Caco-2 (cell line): ENCODE measurements at regions not wholly inside any gene's neighbourhood (a gene's known extent, or its start where the extent isn't known, plus 50 kb on each side); places are given as distances from the start of the nearest gene placed in this dataset.

Experiments
- BruUV-seq: library from RNA; stranded (reverse); fragments of 400-500 nt; replicated peaks from 2 replicates; lab custom pipeline; 2021; lab: Mats Ljungman, UMichigan
- CTCF ChIA-PET: fragments of 300-600 bp; sonication (Branson Sonifier 250); formaldehyde crosslinking; loops from one replicate; lab custom pipeline; 2022; ENCODE audit warnings: antibody characterized with exemption; lab: Charles Lee
- POLR2A ChIA-PET: fragments of 300-600 bp; sonication (Branson Sonifier 250); formaldehyde crosslinking; loops from one replicate; lab custom pipeline; 2022; ENCODE audit warnings: antibody characterized with exemption; lab: Charles Lee
- DNase-seq, 2 experiments: peaks; one replicate each; pipeline versions ENCODE4 v3.0.0 to v3.0.0-alpha.2; 2020 to 2022
- H3K27me3 ChIP-seq: replicated peaks from 2 replicates; pipeline ENCODE4 v1.6.0; 2011; ENCODE audit warnings: low read length; ENCODE audit not compliant: control insufficient read depth, insufficient read depth
- H3K36me3 ChIP-seq: 2 replicates; pipeline ENCODE4 v1.5.1; 2011; ENCODE audit warnings: low read length; ENCODE audit not compliant: control insufficient read depth, insufficient read depth
- H3K4me1 ChIP-seq: fragments of 250-450 bp; sonication (Bioruptor Pico); 2 replicates; pipeline ENCODE4 v1.5.1; 2020; ENCODE audit warnings: mild to moderate bottlenecking
- H3K4me3 ChIP-seq: 2 replicates; pipeline ENCODE4 v1.5.1; 2011; ENCODE audit warnings: low read depth, mild to moderate bottlenecking, control low read depth, low read length
- H3K9me3 ChIP-seq: fragments of 250-450 bp; sonication (Bioruptor Pico); 2 replicates; pipeline ENCODE4 v1.5.1; 2020; ENCODE audit warnings: mild to moderate bottlenecking, moderate library complexity
- H3K27ac Mint-ChIP-seq: one replicate; pipeline ENCODE4 v1.8.0; 2022; ENCODE audit warnings: mixed read lengths; ENCODE audit not compliant: unreplicated experiment
- H3K27me3 Mint-ChIP-seq: one replicate; pipeline ENCODE4 v1.8.0; 2022; ENCODE audit warnings: mixed read lengths; ENCODE audit not compliant: insufficient read depth, unreplicated experiment
- H3K36me3 Mint-ChIP-seq: one replicate; pipeline ENCODE4 v1.8.0; 2022; ENCODE audit warnings: mild to moderate bottlenecking, mixed read lengths; ENCODE audit not compliant: insufficient read depth, unreplicated experiment
- H3K4me1 Mint-ChIP-seq: one replicate; pipeline ENCODE4 v1.8.0; 2022; ENCODE audit warnings: low read depth, mixed read lengths; ENCODE audit not compliant: unreplicated experiment
- H3K4me3 Mint-ChIP-seq: one replicate; pipeline ENCODE4 v1.8.0; 2022; ENCODE audit warnings: mild to moderate bottlenecking, moderate library complexity, mixed read lengths; ENCODE audit not compliant: unreplicated experiment
- H3K9me3 Mint-ChIP-seq: one replicate; pipeline ENCODE4 v1.8.0; 2022; ENCODE audit warnings: mixed read lengths; ENCODE audit not compliant: unreplicated experiment
- CTCF ChIP-seq, 2 experiments: fragments of 200-600 bp in 1 of 2; IDR thresholded peaks; 1 replicate in 1 of 2; 2 replicates in 1 of 2; pipeline versions ENCODE4 v1.5.1 to v1.8.0; 2011 to 2022; ENCODE audit warnings: antibody characterized with exemption in 1 of 2, control low read depth in 1 of 2, inconsistent platforms in 1 of 2, low read depth in 1 of 2, low read length in 1 of 2, mild to moderate bottlenecking in 1 of 2, moderate library complexity in 1 of 2; ENCODE audit not compliant: insufficient read depth in 1 of 2, severe bottlenecking in 1 of 2, unreplicated experiment in 1 of 2
- intact Hi-C: fragments of 100-400 bp; cut with micrococcal nuclease; formaldehyde crosslinking; loops from one replicate; pipeline ENCODE4 v1.10.0; 2022; ENCODE audit not compliant: unreplicated experiment

GRCh38 chr12:108442067-108442466 lies 73.0 kb upstream of the FICD start:
- peaks cover 39% of the 10 kb centered on the region for H3K27me3 Mint-ChIP-seq
- no peaks in the 10 kb centered on the region for H3K27me3 ChIP-seq
- no peak for DNase-seq
- POLR2A ChIA-PET: no interaction called here
- no peaks in the 10 kb centered on the region for H3K4me1 ChIP-seq
- no peaks in the 10 kb centered on the region for H3K36me3 ChIP-seq
- CTCF ChIA-PET: no interaction called here
- no peak overlapping the region for H3K4me3 Mint-ChIP-seq
- no peak for TF ChIP-seq CTCF (IDR thresholded peaks at IDR 0.05; ENCODE audit: insufficient read depth in 1 of 2, low read depth in 1 of 2, low read length in 1 of 2, severe bottlenecking in 1 of 2, unreplicated experiment in 1 of 2)
- no peaks in the 10 kb centered on the region for H3K36me3 Mint-ChIP-seq
- BruUV-seq: no TSS peak
- H3K9me3 ChIP-seq: no peaks in the 10 kb centered on the region
- intact Hi-C loops: no loop called here
- no peak overlapping the region for H3K27ac Mint-ChIP-seq
- no peaks in the 10 kb centered on the region for H3K4me1 Mint-ChIP-seq
- H3K9me3 Mint-ChIP-seq: no peaks in the 10 kb centered on the region
- no peak overlapping the region for H3K4me3 ChIP-seq

GRCh38 chr12:108441549-108441948 lies 73.5 kb upstream of the FICD start:
- intact Hi-C loops: no loop called here
- H3K27me3 Mint-ChIP-seq: peaks cover 36% of the 10 kb centered on the region
- BruUV-seq: no TSS peak
- ChIA-PET POLR2A (no interaction called here), CTCF (no interaction called here)
- no peaks in the 10 kb centered on the region for H3K4me1 ChIP-seq
- H3K27me3 ChIP-seq: no peaks in the 10 kb centered on the region
- no peaks in the 10 kb centered on the region for H3K36me3 ChIP-seq
- no peaks in the 10 kb centered on the region for H3K9me3 ChIP-seq
- no peak overlapping the region for H3K4me3 Mint-ChIP-seq
- H3K4me3 ChIP-seq: no peak overlapping the region
- no peaks in the 10 kb centered on the region for H3K4me1 Mint-ChIP-seq
- no peaks in the 10 kb centered on the region for H3K36me3 Mint-ChIP-seq
- H3K9me3 Mint-ChIP-seq: no peaks in the 10 kb centered on the region
- TF ChIP-seq CTCF (IDR thresholded peaks at IDR 0.05; ENCODE audit: insufficient read depth in 1 of 2, low read depth in 1 of 2, low read length in 1 of 2, severe bottlenecking in 1 of 2, unreplicated experiment in 1 of 2): no peak
- no peak overlapping the region for H3K27ac Mint-ChIP-seq
- DNase-seq: no peak

- H3K27ac Mint-ChIP-seq: no peak overlapping the region
- no TSS peak for BruUV-seq
- DNase-seq: no peak
- no peaks in the 10 kb centered on the region for H3K27me3 ChIP-seq
- H3K4me3 ChIP-seq: no peak overlapping the region
- H3K36me3 ChIP-seq: no peaks in the 10 kb centered on the region
- no peaks in the 10 kb centered on the region for H3K9me3 Mint-ChIP-seq
- intact Hi-C loops: no loop called here
- no peaks in the 10 kb centered on the region for H3K4me1 ChIP-seq
- no peak for TF ChIP-seq CTCF (IDR thresholded peaks at IDR 0.05; ENCODE audit: insufficient read depth in 1 of 2, low read depth in 1 of 2, low read length in 1 of 2, severe bottlenecking in 1 of 2, unreplicated experiment in 1 of 2)
- H3K36me3 Mint-ChIP-seq: no peaks in the 10 kb centered on the region
- ChIA-PET POLR2A (no interaction called here), CTCF (no interaction called here)
- H3K4me3 Mint-ChIP-seq: no peak overlapping the region
- no peaks in the 10 kb centered on the region for H3K4me1 Mint-ChIP-seq
- no peaks in the 10 kb centered on the region for H3K9me3 ChIP-seq
- H3K27me3 Mint-ChIP-seq: peaks cover 39% of the 10 kb centered on the region
Observed at GRCh38 chr12:108440736-108441135, 74.3 kb upstream of the FICD start.
